ENCODE measurements at regions not wholly inside any gene's neighbourhood (a gene's known extent, or its start where the extent isn't known, plus 50 kb on each side); places are given as distances from the start of the nearest gene placed in this dataset.

DNA sequence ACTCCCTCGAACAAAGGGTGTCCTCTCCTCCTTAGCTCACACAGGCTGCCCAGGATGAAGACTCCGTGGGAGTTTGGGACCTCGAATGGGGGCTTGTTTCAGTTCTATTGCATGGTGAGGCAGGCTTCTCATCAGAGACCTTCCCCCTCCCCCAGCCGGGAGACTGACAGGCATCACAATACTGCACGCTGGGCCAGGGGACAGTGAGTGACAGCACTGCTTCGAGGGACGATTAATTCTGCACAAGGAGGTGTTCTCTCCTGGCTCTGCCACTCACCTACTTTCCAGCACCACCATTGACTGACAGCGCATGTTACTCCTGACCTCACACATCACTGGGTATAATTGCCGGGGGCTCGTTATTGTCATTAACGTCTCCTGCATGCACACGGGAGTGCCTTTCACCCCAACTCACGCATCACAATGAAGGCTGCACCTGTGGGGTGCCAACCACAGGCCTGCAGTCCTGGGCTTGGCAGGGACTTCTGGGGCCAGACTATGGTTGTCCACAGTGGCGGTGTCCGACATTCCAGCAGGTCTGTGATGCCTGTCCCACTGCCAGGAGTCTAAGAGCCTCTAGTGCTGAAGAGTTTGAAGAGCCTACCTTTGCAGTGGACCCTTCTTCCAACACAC, 412.2 kb upstream of the TSHZ3 start:
- POLR2A ChIA-PET, result no interaction called here
- 12% methylated on average over 6 of the region's 15 CpGs for WGBS (ENCODE audit: low lambda C conversion rate)
- Histone ChIP-seq H3K36me3 (replicated peaks in 1 of 2; ENCODE audit: control insufficient read depth in 1 of 2, insufficient read depth in 2 of 2, low read length in 2 of 2) (no peaks in the 10 kb centered on the region), H3K4me1 (ENCODE audit: insufficient read depth, low read length) (no peaks in the 10 kb centered on the region), H3K9ac (ENCODE audit: insufficient read depth, low read depth, low read length) (no peak overlapping the region), H3K79me2 (ENCODE audit: insufficient read depth, low read length) (no peaks in the 10 kb centered on the region), H3K4me3 (replicated peaks in 1 of 3; ENCODE audit: insufficient read depth in 1 of 3, low read depth in 2 of 3, low read length in 3 of 3) (no peak overlapping the region), H3K27me3 (ENCODE audit: control insufficient read depth in 1 of 2, insufficient read depth in 2 of 2, low read length in 2 of 2) (no peaks in the 10 kb centered on the region; a peak in 1 of 5 replicates), H4K20me1 (ENCODE audit: insufficient read depth, low read length) (no peaks in the 10 kb centered on the region), H3K9me3 (ENCODE audit: low read length) (peaks cover 82% of the 10 kb centered on the region), H3K4me2 (ENCODE audit: low read depth, low read length) (no peak overlapping the region), H2AFZ (ENCODE audit: low read length) (no peak overlapping the region), H3K27ac (ENCODE audit: extremely low read length, insufficient read depth, low read length) (no peak overlapping the region)
- BruUV-seq (replicated peaks), result no TSS peak
- TF ChIP-seq ZKSCAN5 (CRISPR knock-in tag; IDR thresholded peaks at IDR 0.05) (no peak), ZNF383 (CRISPR knock-in tag; IDR thresholded peaks at IDR 0.05; ENCODE audit: borderline replicate concordance) (no peak)
- TF ChIP-seq, protein P1, sequence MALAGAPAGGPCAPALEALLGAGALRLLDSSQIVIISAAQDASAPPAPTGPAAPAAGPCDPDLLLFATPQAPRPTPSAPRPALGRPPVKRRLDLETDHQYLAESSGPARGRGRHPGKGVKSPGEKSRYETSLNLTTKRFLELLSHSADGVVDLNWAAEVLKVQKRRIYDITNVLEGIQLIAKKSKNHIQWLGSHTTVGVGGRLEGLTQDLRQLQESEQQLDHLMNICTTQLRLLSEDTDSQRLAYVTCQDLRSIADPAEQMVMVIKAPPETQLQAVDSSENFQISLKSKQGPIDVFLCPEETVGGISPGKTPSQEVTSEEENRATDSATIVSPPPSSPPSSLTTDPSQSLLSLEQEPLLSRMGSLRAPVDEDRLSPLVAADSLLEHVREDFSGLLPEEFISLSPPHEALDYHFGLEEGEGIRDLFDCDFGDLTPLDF (CRISPR knock-in tag; IDR thresholded peaks at IDR 0.05), result no peak
- TF ChIP-seq, protein P2, sequence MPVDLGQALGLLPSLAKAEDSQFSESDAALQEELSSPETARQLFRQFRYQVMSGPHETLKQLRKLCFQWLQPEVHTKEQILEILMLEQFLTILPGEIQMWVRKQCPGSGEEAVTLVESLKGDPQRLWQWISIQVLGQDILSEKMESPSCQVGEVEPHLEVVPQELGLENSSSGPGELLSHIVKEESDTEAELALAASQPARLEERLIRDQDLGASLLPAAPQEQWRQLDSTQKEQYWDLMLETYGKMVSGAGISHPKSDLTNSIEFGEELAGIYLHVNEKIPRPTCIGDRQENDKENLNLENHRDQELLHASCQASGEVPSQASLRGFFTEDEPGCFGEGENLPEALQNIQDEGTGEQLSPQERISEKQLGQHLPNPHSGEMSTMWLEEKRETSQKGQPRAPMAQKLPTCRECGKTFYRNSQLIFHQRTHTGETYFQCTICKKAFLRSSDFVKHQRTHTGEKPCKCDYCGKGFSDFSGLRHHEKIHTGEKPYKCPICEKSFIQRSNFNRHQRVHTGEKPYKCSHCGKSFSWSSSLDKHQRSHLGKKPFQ (CRISPR knock-in tag; IDR thresholded peaks at IDR 0.05; ENCODE audit: insufficient replicate concordance), result no peak
- in situ Hi-C loops (cut with HindIII; ENCODE audit: extremely low pct_ligation_motif_present, low pct_unique_long_range_greater_than_20kb), result no loop called here
- FAIRE-seq (no peak), DNase-seq (ENCODE audit: low spot score) (no peak), ATAC-seq (no peak)
- CTCF ChIA-PET (ENCODE audit: low intra/inter-chr PET ratio, low total read pairs), result no interaction called here
- intact Hi-C loops (cut with micrococcal nuclease; ENCODE audit: unreplicated experiment), result no loop called here

DNA sequence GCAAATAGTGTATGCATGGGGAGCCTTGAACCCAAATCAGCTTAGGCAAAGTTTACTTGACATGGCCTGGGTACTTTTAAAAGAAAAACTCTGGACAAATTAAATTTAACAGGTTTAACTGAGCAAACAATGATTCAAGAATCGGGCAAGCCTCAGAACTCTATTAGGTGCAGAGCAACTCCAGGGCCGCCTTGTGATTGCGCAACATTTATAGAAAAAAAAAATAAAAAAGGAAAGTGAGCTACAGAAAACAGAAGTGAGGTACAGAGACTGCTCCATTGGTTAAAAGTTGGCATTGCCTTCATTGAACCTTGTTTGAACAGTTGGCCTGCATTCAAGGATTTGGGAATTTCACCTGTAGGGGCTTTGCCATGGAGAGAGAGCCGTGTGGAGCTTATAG, 421.0 kb upstream of the TSHZ3 start:
- FAIRE-seq, result no peak
- intact Hi-C loops (cut with micrococcal nuclease; ENCODE audit: unreplicated experiment) (no loop called here), in situ Hi-C loops (cut with HindIII; ENCODE audit: extremely low pct_ligation_motif_present, low pct_unique_long_range_greater_than_20kb) (no loop called here)
- CTCF ChIA-PET (ENCODE audit: low intra/inter-chr PET ratio, low total read pairs), result no interaction called here
- POLR2A ChIA-PET, result no interaction called here
- H3K9me3 ChIP-seq (ENCODE audit: low read length), result peaks cover 93% of the 10 kb centered on the region
- H3K27ac ChIP-seq (ENCODE audit: extremely low read length, insufficient read depth, low read length), result no peak overlapping the region
- H3K27me3 ChIP-seq (ENCODE audit: control insufficient read depth in 1 of 2, insufficient read depth in 2 of 2, low read length in 2 of 2), result no peaks in the 10 kb centered on the region; a peak in 1 of 5 replicates
- H4K20me1 ChIP-seq (ENCODE audit: insufficient read depth, low read length), result no peaks in the 10 kb centered on the region
- no peak overlapping the region for H3K9ac ChIP-seq (ENCODE audit: insufficient read depth, low read depth, low read length)
- H3K4me1 ChIP-seq (ENCODE audit: insufficient read depth, low read length), result no peaks in the 10 kb centered on the region
- no peak overlapping the region for H2AFZ ChIP-seq (ENCODE audit: low read length)
- no peak for DNase-seq (ENCODE audit: low spot score)
- BruUV-seq (replicated peaks), result no TSS peak
- no peak overlapping the region for H3K4me2 ChIP-seq (ENCODE audit: low read depth, low read length)
- 28% methylated on average over 4 of the region's 4 CpGs for WGBS (ENCODE audit: low lambda C conversion rate)
- no peak overlapping the region for H3K4me3 ChIP-seq (replicated peaks in 1 of 3; ENCODE audit: insufficient read depth in 1 of 3, low read depth in 2 of 3, low read length in 3 of 3)
- H3K36me3 ChIP-seq (replicated peaks in 1 of 2; ENCODE audit: control insufficient read depth in 1 of 2, insufficient read depth in 2 of 2, low read length in 2 of 2), result no peaks in the 10 kb centered on the region
- no peaks in the 10 kb centered on the region for H3K79me2 ChIP-seq (ENCODE audit: insufficient read depth, low read length)
- no peak for ATAC-seq
- TF ChIP-seq ZNF207 (IDR thresholded peaks at IDR 0.05; ENCODE audit: borderline replicate concordance) (no peak), HOXA7 (CRISPR knock-in tag; IDR thresholded peaks at IDR 0.05) (no peak)
- TF ChIP-seq, protein P3, sequence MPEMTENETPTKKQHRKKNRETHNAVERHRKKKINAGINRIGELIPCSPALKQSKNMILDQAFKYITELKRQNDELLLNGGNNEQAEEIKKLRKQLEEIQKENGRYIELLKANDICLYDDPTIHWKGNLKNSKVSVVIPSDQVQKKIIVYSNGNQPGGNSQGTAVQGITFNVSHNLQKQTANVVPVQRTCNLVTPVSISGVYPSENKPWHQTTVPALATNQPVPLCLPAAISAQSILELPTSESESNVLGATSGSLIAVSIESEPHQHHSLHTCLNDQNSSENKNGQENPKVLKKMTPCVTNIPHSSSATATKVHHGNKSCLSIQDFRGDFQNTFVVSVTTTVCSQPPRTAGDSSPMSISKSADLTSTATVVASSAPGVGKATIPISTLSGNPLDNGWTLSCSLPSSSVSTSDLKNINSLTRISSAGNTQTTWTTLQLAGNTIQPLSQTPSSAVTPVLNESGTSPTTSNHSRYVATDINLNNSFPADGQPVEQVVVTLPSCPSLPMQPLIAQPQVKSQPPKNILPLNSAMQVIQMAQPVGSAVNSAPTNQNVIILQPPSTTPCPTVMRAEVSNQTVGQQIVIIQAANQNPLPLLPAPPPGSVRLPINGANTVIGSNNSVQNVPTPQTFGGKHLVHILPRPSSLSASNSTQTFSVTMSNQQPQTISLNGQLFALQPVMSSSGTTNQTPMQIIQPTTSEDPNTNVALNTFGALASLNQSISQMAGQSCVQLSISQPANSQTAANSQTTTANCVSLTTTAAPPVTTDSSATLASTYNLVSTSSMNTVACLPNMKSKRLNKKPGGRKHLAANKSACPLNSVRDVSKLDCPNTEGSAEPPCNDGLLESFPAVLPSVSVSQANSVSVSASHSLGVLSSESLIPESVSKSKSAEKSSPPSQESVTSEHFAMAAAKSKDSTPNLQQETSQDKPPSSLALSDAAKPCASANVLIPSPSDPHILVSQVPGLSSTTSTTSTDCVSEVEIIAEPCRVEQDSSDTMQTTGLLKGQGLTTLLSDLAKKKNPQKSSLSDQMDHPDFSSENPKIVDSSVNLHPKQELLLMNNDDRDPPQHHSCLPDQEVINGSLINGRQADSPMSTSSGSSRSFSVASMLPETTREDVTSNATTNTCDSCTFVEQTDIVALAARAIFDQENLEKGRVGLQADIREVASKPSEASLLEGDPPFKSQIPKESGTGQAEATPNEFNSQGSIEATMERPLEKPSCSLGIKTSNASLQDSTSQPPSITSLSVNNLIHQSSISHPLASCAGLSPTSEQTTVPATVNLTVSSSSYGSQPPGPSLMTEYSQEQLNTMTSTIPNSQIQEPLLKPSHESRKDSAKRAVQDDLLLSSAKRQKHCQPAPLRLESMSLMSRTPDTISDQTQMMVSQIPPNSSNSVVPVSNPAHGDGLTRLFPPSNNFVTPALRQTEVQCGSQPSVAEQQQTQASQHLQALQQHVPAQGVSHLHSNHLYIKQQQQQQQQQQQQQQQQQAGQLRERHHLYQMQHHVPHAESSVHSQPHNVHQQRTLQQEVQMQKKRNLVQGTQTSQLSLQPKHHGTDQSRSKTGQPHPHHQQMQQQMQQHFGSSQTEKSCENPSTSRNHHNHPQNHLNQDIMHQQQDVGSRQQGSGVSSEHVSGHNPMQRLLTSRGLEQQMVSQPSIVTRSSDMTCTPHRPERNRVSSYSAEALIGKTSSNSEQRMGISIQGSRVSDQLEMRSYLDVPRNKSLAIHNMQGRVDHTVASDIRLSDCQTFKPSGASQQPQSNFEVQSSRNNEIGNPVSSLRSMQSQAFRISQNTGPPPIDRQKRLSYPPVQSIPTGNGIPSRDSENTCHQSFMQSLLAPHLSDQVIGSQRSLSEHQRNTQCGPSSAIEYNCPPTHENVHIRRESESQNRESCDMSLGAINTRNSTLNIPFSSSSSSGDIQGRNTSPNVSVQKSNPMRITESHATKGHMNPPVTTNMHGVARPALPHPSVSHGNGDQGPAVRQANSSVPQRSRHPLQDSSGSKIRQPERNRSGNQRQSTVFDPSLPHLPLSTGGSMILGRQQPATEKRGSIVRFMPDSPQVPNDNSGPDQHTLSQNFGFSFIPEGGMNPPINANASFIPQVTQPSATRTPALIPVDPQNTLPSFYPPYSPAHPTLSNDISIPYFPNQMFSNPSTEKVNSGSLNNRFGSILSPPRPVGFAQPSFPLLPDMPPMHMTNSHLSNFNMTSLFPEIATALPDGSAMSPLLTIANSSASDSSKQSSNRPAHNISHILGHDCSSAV (CRISPR knock-in tag; IDR thresholded peaks at IDR 0.05; ENCODE audit: borderline replicate concordance), result no peak

All from HepG2 (cell line).